GM19372 (cell line): ENCODE measurements at regions not wholly inside any gene's neighbourhood (a gene's known extent, or its start where the extent isn't known, plus 50 kb on each side); places are given as distances from the start of the nearest gene placed in this dataset.

Experiments used
- ATAC-seq: cut with Tn5 transposase; IDR thresholded peaks from one replicate; pipeline ENCODE4 v1.9.1; 2021; ENCODE audit warnings: mild to moderate bottlenecking, low read depth, moderate library complexity; ENCODE audit not compliant: unreplicated experiment

DNA sequence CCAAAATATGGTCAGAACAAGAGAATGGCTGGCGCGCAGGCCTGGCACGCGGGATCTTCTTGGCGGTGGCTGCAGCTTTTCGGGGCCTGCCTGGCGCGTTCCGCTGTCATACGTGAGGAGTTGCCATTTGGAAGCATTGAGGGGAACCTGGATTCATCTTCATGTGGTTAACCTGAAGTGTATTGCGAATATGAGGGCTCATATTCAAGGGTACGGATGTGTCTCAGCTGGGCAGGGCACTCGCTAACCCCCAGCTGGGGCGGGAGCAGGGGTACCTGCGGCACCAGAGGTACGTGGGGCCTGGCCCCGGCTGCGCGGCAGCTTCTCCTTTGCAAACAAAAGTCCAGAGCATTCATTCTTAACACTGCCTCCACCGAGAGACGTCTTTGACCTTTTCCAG, 605.6 kb downstream of the QKI start:
- no peak for ATAC-seq

DNA sequence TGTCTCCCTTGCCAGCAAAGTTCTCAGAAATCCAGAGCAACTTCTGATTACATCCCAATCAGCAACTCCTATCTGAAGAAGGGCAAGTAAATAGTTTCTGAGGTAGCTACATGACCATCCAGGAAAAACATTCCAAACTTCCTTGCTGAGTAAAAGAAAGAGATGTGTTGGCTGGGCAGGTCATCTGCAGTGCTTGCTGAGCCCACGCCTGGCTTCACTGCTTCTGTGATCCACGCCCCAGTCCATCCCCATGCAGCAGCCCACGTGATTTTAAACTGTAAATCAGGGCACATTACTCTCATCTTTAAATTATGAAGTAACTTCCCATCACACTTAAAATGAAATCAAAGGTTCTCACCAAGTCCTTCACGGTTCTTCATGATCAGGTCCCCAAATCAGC, 603.6 kb downstream of the QKI start:
- ATAC-seq, result no peak

DNA sequence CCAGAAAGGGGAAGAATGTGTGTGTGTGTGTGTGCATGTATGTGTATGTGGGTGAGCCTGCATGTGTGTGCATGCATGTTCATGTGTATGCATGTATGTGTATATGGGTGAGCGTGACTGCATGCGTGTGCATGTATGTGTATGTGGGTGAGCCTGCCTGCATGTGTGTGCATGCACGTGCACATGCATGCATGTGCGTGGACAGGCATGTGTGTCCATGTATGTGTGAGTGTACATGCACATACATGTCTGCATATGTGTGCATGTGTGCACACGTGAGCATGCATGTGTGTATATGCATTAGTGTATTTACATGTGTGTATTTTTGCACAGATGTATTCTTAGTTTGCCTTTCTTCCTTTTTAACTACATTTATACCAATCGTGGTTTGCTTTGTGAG, 601.5 kb downstream of the QKI start:
- ATAC-seq, result no peak

DNA sequence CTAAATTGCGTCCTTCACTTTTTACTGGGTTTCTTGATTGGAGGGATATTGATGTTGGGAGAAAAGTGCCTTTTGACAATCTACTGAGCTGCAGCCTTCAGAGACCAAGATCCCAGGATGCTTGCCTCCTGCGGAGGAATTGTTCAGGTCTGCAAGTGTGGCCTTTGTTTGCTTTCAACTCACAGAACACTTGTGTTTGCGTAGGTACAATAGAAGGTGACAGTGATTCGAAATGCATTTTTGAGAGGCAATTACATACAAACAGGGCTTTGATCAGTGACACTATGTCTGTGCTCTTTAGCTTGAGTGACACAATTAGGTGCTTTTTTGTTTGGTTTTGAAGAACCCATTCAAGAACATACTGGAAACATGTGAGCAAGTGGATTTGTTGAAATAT, 600.6 kb downstream of the QKI start:
- no peak for ATAC-seq

DNA sequence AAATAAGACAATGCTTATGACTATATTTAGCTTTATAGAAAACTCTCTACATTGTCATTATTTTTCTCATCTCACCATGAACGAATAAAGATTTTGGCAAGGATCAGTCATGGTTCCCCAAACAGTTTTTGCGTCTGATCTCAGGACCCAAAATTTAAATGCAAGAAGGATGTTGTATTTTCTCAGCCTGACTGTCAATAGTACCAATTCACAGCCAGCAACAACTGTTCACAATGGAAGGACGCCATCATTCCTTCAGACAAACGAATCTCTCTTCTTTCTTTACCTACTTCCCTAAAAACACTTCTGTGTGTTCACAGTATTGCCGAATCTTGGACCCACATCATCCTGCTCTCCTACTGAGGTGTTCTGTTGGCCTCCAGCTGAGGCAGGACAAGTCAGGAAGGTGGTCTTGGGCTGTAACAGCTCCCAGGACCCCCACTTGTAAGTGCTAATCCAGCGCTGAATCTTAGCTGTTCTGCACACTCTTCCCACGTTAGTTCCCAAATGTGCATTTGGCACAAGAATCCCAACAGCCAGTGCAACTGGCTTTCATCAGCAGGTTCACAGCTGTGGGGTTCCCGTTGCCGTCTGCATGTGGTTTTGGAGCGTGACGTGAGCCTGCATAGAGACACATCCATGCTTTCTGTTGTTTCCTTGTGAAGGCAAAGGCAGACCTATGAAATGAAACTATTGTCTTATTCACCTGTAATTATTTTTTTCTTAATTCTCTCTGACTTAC, 600.0 kb downstream of the QKI start:
- ATAC-seq, result no peak

DNA sequence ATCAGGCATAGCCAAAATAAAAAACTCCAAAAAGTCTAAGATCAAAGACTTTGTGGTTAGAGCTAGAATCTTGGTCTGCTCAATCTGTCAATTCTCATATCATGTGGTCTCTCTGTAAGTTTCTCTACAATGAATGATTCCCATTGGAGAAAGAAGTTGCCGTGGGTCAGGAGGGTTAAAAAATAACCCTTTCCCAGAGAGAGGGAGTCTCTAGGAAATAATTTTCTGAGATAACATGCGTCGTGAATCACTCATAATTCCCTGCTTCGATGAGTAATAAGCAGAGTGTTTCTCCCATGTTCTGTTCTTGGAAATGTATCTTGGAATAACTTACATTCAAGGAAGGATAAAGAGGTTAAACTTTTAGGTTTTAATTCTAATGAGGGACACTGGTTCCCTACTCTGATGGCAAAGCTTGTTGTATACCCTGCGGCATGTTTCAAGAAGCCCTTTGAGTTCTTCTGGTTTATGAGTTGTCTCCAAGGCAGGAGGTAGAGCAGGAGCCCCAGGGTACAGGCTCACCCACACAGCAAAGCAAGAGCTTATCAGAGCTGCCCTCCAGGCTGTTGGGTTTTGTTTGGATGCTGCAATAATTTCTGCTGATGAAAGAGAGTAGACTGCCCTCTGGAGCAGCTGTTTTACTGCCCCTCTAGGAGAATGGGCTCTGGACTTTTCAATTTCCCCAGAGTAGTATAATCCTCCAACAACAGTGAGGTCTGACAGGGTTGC, 599.1 kb downstream of the QKI start:
- no peak for ATAC-seq

DNA sequence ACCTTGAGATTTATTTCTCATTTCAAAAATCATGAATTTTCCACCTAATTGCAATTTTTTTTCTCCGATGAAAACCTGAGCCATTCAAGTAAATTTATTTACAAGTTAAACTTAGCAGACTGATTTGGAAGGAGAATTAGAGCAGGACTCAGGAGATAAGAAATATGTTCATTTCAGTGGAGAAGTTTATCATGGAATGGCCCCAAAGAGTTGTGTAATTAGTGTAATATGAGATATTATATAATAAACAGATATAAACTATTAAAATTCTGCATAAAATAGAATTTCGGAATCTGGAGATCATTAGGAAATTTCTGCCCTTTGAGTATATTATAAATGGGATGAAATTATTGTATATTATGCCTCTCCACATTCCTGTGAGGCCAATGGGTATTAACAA, 596.8 kb downstream of the QKI start:
- ATAC-seq, result no peak

DNA sequence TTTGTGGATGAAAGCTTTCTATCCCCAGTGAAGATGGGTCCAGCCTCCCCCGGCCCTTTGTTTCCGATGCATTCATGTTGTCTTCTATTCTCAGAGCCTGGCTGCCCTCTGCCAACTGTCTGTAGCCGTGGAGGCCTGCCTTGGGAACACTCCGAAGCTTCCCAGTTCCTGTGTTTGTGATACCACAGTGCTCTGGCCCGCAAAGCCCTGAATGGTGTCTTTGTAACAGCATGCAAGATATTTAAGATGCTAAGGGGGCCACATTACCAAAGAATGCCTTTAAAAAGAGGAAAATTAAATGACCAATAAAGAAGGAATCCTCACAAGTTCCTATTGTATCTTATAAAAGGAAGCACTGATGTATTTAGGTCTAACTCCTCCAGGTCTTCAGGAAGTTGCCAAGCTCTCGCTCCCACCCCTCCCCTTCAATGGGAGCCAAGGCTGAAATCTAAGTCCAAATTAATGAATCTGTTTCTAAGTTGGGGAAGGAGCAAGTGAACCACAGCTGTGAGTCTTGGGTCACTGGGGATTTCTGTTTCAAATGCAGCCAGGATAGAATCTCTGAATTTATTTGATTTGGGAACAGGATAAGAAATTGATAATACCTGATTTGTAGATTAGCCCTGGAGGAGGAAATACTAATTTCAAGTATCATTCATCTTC, 596.1 kb downstream of the QKI start:
- ATAC-seq, result no peak

DNA sequence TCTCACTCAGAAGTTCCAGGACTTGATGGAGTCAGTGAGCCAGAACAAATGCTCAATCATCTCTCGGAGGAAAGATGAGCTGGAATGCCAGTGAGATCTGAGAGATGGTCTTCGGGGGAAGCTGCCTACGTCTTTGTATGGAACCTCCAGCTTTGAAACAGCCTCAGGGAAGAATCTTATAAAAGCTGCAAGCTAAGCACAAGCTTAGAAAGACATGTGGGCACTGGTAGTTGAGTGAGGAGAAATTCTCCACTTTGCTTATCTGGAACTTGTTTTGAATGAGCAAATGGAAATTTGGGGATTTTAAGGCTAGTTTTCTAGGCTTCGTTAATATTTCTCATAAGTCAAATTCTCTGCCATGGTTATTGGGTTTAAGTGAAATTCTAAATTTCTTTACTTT, 594.4 kb downstream of the QKI start:
- ATAC-seq, result no peak

DNA sequence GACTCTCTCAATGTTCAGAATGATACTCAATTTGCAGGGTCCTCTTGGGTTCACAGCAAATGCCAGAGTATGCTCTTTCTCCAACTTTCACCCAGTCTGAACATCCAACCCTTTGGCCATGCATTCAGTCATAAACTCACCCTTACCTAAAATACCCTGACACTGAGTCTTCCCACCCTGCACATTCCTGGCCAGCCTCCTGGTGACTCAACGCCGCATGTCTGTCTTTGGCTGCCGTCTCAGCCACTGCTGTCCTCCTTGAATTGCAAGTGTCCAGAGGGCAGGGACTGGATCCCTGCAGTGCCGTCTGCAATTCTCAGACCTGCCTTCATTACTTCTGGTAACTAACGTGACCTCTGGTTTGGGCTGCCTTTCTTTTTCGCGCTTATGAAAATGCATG, 593.4 kb downstream of the QKI start:
- no peak for ATAC-seq

DNA sequence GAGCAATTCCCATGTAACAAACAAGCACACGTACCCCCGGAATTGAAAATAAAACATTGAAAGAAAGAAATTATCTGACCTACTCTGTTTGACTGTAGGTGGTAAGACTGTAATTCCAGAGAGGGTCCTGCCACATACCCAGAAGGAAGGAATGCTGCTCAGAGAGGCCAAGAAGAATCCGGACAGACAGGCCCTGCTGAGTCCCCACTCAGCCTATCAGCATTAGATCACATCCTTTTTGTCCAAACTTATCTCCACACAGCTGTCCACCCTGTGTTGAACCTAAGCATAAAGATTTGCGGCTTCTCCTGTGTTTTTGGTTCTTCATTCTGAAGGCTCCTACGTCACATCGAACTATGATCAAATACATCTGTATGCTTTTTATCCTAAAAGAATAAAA, 591.9 kb downstream of the QKI start:
- no peak for ATAC-seq

DNA sequence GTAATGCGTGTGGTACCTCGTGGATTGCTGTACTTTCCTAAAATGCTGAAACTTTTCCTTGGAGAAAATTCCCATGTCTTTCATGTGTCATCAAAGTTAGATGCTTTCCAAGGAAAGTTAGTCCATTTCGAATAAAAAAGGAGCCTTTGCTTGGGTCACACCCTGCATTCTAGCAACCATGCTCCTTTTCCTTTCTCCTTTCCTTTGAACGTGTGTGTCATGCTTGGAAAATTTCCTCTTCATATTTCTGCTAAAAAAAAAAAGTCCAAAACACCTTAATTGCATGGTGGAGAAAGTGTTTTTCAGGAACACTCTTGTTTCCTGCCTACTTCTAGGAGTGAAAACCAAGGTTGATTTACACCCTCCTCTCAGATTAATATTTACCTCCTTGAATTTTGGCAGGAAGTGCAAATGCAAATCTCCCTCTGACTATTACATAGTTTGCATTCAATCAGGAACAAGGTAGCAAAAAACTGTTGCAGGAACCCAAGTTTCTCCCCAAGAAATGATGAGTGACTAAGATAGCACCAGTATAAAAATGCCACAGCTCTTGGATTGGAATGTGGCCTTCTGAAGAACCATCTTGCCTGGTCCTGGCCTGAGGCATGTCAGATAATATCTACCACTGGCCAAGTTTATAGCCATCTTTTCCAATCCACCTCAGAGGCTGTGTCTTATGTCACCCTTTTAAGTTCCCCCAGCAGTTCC, 590.6 kb downstream of the QKI start:
- ATAC-seq, result no peak

DNA sequence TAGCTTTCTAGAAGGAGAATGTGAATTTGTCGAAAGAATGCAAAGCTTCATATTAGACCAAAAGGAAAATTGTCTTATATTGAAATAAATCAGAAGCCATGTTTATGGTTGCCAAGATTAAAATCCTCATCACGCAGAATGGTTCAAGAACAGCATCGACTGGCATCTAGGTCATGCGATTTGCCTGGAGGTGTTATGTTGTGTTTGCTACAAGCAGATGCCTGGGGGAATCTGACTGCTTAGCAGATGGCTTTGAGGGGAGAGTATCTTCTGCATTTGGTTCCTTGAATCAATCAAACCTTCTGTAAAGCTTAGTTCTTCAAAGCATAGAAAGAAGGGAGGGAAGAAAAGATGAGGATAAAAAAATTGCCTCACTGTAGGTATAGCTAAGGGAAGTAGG, 585.8 kb downstream of the QKI start:
- no peak for ATAC-seq

DNA sequence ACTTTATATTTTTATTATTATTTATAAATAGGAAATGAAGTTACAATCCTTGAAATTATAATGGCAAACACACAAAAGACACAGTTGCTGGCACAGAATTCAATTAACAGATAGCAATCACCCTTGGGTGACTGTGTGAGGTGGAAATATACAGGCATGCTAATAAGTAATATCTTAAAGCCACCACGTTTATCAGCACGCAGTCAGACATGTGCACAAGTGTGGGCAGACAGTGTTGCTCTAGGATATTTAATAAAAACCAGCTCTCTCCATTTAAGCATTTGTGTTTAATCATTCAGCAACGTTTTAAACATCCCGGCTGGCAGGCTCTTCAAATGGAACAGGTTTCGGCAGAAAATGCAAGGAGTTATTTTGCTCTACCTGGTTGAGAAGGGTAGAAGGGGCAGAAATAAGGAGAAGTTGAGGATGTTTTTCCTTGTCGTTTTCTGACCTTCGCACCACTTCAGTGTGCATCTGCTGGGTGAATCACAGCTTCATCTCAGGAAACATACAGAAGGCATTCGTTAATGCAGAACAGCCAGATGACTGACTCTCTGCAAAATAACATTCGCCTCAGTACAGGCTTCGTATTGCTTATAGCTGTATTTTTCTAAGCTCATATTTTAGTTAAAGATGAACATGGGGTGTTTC, 585.1 kb downstream of the QKI start:
- ATAC-seq, result no peak

DNA sequence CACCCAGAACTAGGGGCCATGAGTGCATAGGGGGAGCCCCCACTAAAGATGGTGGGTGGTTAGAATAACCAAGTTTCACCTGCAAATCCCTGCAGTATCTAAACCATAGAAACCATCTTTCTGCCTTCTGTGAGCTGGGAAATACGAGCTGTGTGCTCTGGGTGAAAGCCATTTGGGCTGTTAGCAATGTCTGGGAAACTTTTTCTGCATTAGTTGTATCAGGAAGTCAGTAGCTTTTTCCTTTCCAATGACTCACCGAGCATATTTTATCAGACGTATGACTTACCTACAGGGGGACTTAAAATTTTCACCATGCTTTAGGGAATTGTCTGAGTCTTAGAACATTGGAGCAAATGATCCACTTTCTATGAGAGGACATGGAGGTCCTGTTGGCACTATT, 584.0 kb downstream of the QKI start:
- no peak for ATAC-seq

DNA sequence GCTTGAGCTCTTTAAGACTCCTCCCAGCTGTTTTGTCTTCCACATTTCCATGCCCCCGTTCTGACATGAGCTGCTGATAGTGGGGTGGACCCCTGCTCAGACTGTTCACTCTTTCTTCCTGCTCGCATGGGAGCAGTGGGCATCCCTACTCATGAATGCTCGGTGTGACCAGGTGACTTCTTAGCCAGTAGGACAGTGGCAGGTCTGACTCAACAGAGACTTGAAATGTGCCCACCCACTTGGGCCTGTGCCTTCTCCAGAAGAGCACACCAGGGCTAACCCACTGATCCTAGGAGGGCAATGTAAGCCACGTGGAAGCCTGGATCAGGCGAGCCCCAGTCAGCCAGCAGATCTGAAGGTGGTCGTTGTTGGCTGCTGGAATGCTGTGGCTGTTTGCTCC, 582.0 kb downstream of the QKI start:
- ATAC-seq, result no peak

DNA sequence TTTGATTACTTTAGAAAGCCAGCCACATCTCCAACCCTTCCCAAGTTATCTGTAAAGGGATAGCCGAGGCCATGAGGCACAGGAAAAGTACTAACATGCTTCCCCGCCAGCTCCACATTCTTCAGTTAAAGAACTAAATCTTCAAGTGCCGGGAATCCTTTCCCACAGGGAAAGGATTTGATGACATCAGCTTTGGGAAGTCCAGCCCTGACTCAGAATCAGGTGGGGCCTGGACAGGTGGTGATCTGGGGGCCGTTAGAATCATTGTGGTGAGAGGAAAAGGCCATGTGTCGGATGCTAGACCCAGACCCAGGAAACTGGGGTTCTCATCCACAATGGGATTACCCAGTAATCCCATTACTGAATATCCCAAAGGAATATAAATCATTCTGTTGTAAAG, 580.0 kb downstream of the QKI start:
- ATAC-seq, result no peak

DNA sequence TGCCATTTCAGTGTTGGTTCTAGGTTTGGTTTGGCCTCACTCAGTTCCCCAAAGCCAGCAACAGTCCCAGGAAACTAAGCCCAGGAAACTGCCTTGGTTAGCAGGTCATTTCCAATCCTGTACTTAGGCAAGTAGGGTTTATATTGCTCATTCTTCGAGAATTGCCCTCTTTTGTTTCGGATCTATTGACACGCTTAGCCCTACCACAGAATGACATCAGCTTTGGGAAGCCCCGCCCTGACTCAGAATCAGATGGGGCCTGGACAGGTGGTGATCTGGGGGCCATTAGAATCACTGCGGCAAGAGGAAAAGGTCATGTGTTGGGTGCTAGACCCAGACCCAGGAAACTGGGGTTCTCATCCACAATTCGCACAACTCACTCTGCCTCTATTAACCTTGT, 578.2 kb downstream of the QKI start:
- no peak for ATAC-seq

DNA sequence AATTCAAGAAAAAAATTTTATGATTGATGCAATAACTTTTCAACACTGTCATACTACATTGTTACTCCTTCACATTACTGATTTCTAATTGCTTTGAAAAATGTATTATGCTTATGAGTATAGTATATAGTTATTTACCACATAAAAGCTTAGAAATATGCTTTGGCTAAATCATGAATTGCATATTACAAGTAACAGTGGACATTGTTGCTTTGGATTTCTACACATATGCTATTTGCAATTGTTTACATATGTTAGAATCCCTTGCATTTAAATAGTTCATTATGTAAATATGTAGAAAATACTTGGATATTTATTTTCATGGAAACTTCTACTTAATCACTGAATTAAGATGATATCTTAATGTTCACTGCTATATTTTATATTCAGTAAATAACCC, 577.5 kb downstream of the QKI start:
- no peak for ATAC-seq

DNA sequence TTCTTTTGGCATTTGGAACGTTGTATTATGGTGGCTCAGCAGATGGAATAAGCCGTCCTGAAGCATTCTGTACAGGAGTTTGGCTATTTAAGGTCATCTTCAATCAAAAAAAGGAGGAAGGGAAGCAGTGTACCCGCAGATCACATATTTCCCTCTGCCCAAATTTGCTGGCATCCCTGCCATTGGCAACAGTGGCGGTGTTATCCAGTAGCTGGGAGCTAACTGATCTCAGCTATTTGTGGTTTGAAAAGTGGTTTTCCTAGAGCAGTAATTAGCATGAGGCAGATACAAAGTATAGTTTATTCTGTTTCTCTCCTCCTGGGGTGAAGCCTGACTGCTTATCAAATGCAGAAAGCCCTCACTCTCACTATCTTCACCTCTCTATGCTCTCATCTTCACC, 576.8 kb downstream of the QKI start:
- ATAC-seq, result no peak

DNA sequence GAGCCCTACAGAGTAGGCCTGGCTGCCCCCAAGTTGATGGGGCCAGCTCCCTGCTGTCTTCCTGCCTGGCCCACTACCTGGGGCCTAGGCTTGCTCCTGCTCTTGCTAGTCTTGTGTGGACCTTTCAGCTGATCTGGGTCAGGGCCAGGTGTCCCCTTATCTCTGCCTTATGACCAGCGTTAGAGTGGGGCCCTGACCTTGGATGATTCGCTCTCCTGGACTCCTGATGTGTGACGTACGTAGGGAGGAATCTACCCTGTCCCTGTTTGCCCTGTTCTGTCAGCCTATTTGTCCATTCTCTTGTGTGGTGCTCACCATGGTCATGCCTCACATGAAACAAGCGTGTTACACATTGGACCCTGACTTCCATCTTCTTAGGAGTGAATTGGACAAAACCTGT, 571.8 kb downstream of the QKI start:
- no peak for ATAC-seq
